ENCODE measurements at regions not wholly inside any gene's neighbourhood (a gene's known extent, or its start where the extent isn't known, plus 50 kb on each side); places are given as distances from the start of the nearest gene placed in this dataset.
A peak's percentile ranks its signal among the peaks of the same experiment; 100 is the strongest.

DNA sequence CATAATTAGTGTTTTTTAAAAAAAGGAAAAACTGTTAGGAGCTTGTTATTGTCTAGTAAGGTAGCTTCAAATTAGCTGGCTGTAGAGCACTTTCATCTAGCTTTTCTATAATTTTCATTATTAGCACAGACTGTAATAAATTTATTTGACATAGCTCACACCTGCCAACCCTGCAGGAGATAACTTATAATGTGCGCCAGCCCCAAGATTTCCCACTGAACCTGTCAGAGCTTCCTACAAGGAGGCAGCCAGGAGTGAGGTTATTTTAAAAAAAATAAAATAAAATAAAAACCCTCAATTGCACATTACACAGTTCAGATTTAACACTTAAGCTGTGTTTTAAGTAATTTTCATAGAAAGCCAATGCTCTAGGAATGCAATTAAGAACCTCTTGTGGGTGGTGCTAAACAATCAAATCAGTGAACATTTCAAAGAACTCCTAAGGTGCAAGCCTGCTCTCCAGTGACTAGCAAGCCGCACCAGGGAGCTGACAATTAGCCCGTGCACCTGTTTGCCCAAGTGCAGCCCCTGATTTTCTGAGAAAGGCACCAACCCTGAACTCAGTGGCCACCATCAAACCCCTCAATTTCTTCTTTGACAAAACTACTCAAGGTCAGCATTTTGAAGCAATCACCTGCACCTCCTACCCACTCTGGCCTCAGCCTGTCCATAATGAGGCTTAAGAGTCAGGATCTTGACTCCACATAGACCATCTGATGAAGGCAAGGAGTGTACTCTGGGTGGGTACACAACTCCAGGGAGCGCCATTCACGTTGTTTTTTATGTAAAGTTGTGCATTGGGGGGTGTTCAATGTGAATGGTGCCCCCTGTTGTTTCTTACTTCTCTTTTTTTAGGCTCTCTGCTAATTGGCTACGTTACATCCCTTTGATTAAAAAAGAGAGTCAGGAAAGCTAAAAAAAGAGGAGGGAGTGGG, 385.3 kb upstream of the WWC1 start:
- Histone ChIP-seq H3K4me2 (ENCODE audit: unreplicated experiment) (no peak overlapping the region), H3K27me3 (replicated peaks; ENCODE audit: insufficient read depth) (no peaks in the 10 kb centered on the region), H4K20me1 (ENCODE audit: insufficient read depth) (no peaks in the 10 kb centered on the region), H3K27ac (no peak overlapping the region), H3K79me2 (ENCODE audit: insufficient read depth) (peaks cover 56% of the 10 kb centered on the region), H3K9ac (no peak overlapping the region), H3K36me3 (ENCODE audit: low read depth) (no peaks in the 10 kb centered on the region), H3K9me3 (ENCODE audit: low read depth) (no peaks in the 10 kb centered on the region), H3K4me3 (no peak overlapping the region), H3K4me1 (ENCODE audit: insufficient read depth) (peaks cover 11% of the 10 kb centered on the region), H2AFZ (no peak overlapping the region), H3K9me2 (ENCODE audit: insufficient read depth) (no peaks in the 10 kb centered on the region), H3F3A (ENCODE audit: insufficient read depth) (no peaks in the 10 kb centered on the region)
- WGBS, 2 experiments (ENCODE audit: low coverage in 1 of 2, low lambda C conversion rate in 2 of 2, missing lambda C conversion rate in 2 of 2) = 70 to 78% methylated on average over 6 of the region's 6 CpGs
- in situ Hi-C loops (cut with MboI) = no loop called here
- DNase-seq = no peak
- TF ChIP-seq EZH2 (IDR thresholded peaks at IDR 0.05; ENCODE audit: insufficient read depth, poor library complexity, severe bottlenecking) = no peak
- no peak for TF ChIP-seq EZH2phosphoT487 (IDR thresholded peaks at IDR 0.05; ENCODE audit: insufficient read depth, low read depth)

DNA sequence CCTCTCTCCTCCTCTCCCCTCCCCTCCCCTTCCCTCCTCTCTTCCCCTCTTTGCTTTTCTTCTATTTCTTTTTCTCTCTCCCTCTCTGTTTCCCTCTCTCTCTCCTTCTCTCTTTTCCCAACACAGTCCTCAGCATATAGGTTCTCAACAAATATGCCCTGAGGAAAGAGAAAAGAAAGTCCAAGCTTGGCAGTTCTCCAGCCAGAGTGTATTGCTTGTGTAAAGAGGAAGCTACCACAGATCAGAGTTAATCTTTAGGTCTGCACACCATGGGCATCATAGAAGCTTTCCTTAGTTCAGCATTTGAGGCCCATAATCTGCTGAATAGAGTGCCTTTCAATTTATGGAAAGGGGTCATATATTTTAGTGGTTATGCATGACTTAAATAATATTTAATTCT, 382.8 kb upstream of the WWC1 start:
- peak; percentile 16 for DNase-seq
- Histone ChIP-seq H3K9me3 (ENCODE audit: low read depth) (no peaks in the 10 kb centered on the region), H3K9me2 (ENCODE audit: insufficient read depth) (no peaks in the 10 kb centered on the region), H4K20me1 (ENCODE audit: insufficient read depth) (no peaks in the 10 kb centered on the region), H3K4me3 (no peak overlapping the region), H2AFZ (no peak overlapping the region), H3K79me2 (ENCODE audit: insufficient read depth) (peaks cover 47% of the 10 kb centered on the region), H3K9ac (no peak overlapping the region), H3K4me2 (ENCODE audit: unreplicated experiment) (no peak overlapping the region), H3K27ac (no peak overlapping the region), H3K36me3 (ENCODE audit: low read depth) (no peaks in the 10 kb centered on the region), H3K27me3 (replicated peaks; ENCODE audit: insufficient read depth) (no peaks in the 10 kb centered on the region), H3K4me1 (ENCODE audit: insufficient read depth) (peaks cover 23% of the 10 kb centered on the region), H3F3A (ENCODE audit: insufficient read depth) (0 out of 2 replicates have a peak, but pooled peaks cover 4% of the 10 kb centered on the region)
- in situ Hi-C loops (cut with MboI) = no loop called here
- TF ChIP-seq EZH2phosphoT487 (IDR thresholded peaks at IDR 0.05; ENCODE audit: insufficient read depth, low read depth) (no peak), EZH2 (IDR thresholded peaks at IDR 0.05; ENCODE audit: insufficient read depth, poor library complexity, severe bottlenecking) (no peak)

DNA sequence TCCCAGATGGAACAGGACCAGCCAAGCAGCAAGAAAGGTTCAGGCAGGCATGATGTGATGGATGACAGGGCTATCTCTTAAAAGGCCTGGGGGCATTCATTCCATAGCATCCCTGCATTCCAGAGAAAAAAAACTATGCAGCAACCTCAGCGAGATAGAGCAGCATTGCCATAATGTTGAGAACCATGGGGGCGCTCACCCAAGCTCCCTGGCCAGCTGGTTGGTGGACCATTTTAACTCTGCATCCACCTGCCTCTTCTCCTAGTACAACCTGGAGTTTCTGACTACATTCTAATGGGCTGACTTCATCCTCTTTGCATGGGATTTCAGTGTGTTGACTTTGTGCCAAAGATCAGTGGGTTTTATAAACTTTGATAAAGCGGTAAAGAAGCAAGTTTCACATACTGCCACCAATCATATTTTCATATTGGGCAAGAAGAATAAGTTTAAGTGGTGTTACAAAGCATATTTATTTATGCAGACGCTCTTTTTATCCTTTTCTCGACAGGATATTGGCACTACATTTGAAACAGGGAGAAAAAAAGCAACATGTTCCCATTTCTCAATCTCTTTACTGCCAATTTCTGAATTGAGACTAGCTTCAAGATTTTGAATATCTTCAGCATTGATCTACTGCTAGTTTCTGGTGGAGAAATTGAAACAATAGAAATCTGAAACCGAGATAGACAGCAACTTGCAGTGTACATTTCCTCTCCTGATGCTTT, 378.3 kb upstream of the WWC1 start:
- in situ Hi-C loops (cut with MboI) = no loop called here
- no peak overlapping the region for H3K4me2 ChIP-seq (ENCODE audit: unreplicated experiment)
- H3K4me3 ChIP-seq = no peak overlapping the region
- DNase-seq = no peak
- TF ChIP-seq EZH2phosphoT487 (IDR thresholded peaks at IDR 0.05; ENCODE audit: insufficient read depth, low read depth) (no peak), EZH2 (IDR thresholded peaks at IDR 0.05; ENCODE audit: insufficient read depth, poor library complexity, severe bottlenecking) (no peak)
- no peaks in the 10 kb centered on the region for H3K9me3 ChIP-seq (ENCODE audit: low read depth)
- H3K79me2 ChIP-seq (ENCODE audit: insufficient read depth) = peaks cover 61% of the 10 kb centered on the region
- H3K9me2 ChIP-seq (ENCODE audit: insufficient read depth) = no peaks in the 10 kb centered on the region
- no peaks in the 10 kb centered on the region for H4K20me1 ChIP-seq (ENCODE audit: insufficient read depth)
- no peak overlapping the region for H2AFZ ChIP-seq
- H3K27ac ChIP-seq = no peak overlapping the region
- peaks cover 43% of the 10 kb centered on the region for H3K4me1 ChIP-seq (ENCODE audit: insufficient read depth)
- H3K36me3 ChIP-seq (ENCODE audit: low read depth) = no peaks in the 10 kb centered on the region
- no peaks in the 10 kb centered on the region for H3K27me3 ChIP-seq (replicated peaks; ENCODE audit: insufficient read depth)
- H3F3A ChIP-seq (ENCODE audit: insufficient read depth) = 0 out of 2 replicates have a peak, but pooled peaks cover 6% of the 10 kb centered on the region
- 33 to 37% methylated on average over 6 of the region's 6 CpGs for WGBS, 2 experiments (ENCODE audit: low coverage in 1 of 2, low lambda C conversion rate in 2 of 2, missing lambda C conversion rate in 2 of 2)
- H3K9ac ChIP-seq = no peak overlapping the region

DNA sequence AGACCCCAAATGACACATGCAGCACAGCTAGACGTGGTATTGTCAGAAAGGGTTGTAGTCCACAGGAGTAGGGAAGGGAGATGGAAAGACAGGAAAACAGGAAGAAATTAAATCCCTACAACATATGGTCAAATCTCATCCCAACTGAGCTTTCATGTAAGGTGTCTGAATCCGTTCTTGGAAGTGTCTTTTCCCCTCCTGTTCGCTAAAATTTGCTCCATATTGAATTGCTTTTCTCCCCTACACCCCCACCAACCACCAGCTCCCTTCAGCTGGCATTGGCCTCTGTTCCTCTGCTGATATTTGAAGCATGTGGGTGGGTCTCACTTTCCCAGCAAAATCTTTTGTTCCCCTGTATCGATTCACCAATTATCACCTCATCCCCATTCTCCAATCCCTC, 376.2 kb upstream of the WWC1 start:
- DNase-seq = no peak
- Histone ChIP-seq H4K20me1 (ENCODE audit: insufficient read depth) (no peaks in the 10 kb centered on the region), H3K79me2 (ENCODE audit: insufficient read depth) (peaks cover 60% of the 10 kb centered on the region), H3K36me3 (ENCODE audit: low read depth) (no peaks in the 10 kb centered on the region), H3K9me2 (ENCODE audit: insufficient read depth) (no peaks in the 10 kb centered on the region), H3K9ac (no peak overlapping the region), H3K27ac (no peak overlapping the region), H3K4me2 (ENCODE audit: unreplicated experiment) (no peak overlapping the region), H3K27me3 (replicated peaks; ENCODE audit: insufficient read depth) (no peaks in the 10 kb centered on the region), H3F3A (ENCODE audit: insufficient read depth) (0 out of 2 replicates have a peak, but pooled peaks cover 9% of the 10 kb centered on the region), H3K4me3 (no peak overlapping the region), H2AFZ (no peak overlapping the region), H3K4me1 (ENCODE audit: insufficient read depth) (peaks cover 38% of the 10 kb centered on the region), H3K9me3 (ENCODE audit: low read depth) (no peaks in the 10 kb centered on the region)
- in situ Hi-C loops (cut with MboI) = no loop called here
- 53 to 65% methylated on average over 4 of the region's 4 CpGs for WGBS, 2 experiments (ENCODE audit: low coverage in 1 of 2, low lambda C conversion rate in 2 of 2, missing lambda C conversion rate in 2 of 2)
- TF ChIP-seq EZH2 (IDR thresholded peaks at IDR 0.05; ENCODE audit: insufficient read depth, poor library complexity, severe bottlenecking) (no peak), EZH2phosphoT487 (IDR thresholded peaks at IDR 0.05; ENCODE audit: insufficient read depth, low read depth) (no peak)
